HuH-7 (cell line): ENCODE measurements at regions not wholly inside any gene's neighbourhood (a gene's known extent, or its start where the extent isn't known, plus 50 kb on each side); places are given as distances from the start of the nearest gene placed in this dataset.
"Not testable (repeated sequence)": the region's sequence is repeated elsewhere in the genome, so short reads cannot be mapped to it uniquely, and the experiment has no call there.

ENCODE experiments used
- DNase-seq: peaks from one replicate; pipeline ENCODE4 v3.0.0; 2011; ENCODE audit warnings: low spot score

DNA sequence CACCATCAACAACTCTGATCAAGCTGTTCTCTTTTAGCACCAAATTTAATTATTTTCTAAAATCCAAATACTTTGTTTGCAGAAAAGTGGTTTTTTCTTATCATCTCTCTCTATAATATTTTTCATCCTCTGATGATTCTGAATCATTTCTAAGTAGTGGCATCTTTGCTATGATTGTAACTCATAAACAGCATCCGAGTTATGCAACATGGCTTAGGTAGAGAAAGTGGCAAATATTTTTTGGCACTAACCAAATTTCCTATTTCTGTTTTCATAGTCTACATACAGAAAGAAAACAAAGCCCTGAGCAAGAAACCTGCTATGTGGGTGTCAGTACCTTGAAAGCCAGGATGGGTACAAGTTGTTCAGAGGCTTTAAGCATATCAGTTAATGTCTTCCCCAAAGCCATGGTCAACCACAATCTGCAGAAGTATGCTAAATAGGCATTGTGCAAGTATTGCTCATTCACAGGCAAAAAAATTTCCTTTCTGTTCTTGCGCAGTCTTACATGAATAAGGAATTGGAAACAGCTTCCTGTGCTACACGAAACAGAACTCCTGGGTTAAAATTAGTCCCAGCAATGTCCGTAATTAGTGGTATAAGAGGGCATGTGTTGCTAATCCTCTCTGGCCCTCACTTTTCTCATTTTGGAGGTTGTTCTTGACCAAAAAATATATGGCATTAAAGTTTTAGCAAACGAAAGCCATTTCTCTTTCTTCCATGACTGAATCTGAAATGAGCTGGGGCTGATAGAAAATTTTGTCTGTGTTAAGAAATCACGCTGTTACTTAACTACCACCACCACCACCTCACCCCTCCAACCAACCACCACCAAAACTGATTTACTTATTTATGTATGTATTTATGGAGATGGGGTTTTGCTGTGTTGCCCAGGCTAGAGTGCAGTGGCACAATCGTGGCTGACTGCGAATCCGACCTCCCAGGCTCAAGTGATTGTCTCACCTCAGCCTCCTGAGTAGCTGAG is 325.6 kb upstream of the MAGI2 start:
- no peak for DNase-seq

DNA sequence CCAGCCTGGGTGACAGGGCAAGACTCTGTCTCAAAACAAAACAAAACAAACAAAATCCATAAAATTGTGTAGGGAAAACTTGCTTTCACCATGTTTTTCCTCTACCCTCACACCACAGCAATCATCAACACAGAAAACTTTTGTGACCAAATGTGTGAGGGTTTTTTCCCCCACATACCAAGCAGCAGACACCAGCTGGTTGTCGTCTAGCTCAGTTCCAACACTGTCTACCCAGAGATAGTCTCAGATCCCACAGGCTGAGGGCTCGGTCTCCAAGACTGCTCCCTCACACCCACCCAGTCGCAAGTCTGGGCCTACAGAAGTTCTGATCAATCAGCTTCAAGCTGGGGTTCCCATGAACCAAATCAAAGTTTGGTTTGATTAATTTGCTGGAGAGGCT is 322.4 kb upstream of the MAGI2 start:
- DNase-seq, result no peak

DNA sequence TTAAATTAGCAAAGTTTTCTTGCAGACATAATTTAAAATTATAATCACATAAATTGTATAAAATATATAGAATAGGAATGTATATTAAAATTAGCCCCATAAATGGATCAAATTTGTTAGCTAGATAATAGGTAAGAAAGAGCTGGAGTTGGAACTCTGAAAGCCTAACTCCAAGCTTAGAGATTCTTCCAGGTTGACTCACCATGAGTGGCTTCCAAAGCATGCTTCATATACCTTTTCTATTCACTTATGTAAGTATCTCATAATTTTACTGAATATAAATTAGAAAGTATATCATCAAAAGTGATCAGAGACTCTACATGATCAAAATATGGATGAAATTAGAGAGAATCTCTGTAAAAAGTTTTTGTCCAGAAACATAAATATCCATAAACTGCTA is 320.7 kb upstream of the MAGI2 start:
- no peak for DNase-seq

DNA sequence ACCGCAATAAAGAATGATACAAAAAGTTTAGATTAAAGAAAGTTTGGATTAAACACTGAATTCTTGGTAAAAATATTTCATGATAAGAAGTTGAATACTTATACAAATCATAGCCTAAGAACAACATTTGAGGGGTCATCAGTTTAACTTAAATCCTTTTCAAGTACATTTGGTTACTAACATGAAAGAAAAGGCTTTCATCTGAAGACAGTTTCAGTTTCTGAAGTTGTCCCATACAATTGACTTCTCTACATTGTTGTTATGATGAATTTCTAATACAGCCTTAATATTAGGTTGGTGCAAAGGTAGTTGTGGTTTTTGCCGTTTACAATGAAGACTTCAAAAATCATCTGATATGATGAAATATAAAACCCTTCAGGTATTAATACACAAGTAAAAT is 317.5 kb upstream of the MAGI2 start:
- DNase-seq, result no peak

DNA sequence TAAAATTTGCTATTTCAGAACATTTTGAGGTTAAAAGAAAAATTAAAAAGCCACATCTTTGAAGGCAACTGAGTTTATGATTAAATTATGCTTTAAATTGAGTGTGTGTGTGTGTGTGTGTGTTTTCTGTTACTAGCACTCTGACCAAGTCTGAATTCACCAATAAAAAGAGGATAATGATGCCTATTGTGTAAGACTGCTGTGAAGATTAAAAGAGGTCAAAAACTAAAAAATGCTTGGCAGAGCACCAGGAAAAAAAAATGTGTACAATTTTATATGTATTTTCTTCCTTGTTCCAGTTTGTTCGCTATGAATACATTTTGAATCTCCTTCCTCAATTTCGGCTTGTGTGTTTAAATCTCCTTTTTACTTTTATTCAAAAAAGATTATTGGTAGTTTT is 316.6 kb upstream of the MAGI2 start:
- DNase-seq, result no peak

DNA sequence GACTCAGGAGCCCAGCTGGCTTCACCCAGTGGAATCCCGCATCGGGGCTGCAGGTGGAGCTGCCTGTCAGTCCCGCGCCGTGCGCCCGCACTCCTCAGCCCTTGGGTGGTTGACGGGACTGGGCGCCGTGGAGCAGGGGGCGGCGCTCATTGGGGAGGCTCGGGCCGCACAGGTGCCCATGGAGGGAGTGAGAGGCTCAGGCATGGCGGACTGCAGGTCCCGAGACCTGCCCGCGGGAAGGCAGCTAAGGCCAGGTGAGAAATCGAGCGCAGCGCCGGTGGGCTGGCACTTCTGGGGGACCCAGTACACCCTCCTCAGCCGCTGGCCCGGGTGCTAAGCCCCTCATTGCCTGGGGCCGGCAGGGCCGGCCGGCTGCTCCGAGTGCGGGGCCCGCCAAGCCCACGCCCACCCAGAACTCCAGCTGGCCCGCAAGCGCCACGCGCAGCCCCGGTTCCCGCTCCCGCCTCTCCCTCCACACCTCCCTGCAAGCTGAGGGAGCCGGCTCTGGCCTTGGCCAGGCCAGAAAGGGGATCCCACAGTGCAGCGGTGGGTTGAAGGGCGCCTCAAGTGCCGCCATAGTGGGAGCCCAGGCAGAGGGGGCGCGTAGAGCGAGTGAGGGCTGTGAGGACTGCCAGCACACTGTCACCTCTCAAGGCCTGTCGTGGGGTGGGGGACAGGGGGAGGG is 314.6 kb upstream of the MAGI2 start:
- not testable (repeated sequence) for DNase-seq

DNA sequence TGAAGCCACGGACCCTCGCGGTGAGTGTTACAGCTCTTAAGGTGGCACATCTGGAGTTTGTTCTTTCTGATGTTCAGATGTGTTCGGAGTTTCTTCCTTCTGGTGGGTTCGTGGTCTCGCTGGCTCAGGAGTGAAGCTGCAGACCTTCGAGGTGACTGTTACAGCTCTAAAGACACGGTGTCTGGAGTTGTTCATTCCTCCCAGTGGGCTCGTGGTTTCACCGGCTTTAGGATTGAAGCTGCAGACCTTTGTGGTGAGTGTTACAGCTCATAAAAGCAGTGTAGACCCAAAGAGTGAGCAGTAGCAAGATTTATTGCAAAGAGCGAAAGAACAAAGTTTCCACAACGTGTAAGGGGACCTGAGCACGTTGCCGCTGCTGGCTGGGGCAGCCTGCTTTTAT is 313.7 kb upstream of the MAGI2 start:
- DNase-seq, result not testable (repeated sequence)

DNA sequence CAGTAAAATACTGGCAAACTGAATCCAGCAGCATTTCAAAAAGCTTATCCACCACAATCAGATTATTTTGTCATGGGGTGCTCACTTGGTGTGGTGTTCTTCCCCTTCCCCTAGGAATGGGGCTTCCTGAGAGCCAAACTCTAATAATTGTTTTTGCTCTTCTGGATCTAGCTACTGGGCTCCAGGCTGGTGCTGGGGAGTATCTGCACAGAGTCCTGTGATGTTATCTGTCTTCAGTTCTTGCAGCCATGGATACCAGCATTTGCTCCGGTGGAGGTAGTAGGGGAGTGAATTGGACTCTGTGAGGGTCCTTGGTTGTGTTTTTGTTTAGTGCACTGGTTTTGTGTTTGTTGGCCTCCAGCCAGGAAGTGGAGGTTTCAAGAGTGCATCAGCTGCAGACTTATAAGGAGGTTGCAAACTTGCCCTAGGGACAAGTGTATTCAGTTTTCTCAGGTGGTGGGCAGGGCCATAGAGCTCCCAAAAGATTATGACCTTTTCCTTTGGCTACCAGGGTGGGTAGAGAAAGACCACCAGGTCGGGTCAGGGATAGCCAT is 308.5 kb upstream of the MAGI2 start:
- DNase-seq, result no peak

DNA sequence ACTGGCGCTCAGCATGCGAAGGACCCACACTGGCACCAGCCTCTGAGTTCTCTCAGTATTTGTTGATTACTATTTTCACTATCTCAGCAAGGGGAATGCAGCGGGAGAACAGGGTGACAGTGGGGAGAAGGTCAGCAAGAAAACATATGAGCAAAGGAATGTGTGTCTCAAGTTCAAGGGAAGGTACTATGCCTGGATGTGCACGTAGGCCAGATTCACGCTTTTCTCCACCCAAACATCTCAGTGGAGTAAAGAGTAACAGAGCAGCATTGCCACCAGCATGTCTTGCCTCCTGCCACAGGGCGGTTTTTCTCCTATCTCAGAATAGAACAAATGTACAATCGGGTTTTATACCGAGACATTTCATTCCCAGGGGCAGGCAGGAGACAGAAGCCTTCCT is 297.5 kb upstream of the MAGI2 start:
- not testable (repeated sequence) for DNase-seq

DNA sequence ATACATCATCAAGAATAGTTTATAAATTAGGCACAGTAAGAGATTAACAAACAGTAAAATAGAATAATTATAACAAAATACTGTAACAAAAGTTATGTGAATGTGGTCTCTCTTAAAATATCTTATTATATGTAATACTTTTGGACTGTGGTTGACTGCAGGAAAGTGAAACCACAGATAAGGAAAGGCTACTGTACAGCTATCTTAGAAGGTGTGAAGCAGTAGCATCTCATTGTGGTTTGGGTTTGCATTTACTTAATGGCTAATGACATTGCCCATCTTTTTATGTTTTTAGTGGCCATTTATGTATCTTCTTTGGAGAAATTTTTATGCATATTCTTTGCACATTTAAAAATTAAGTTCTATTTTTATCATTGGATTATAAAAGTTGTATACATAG is 296.4 kb upstream of the MAGI2 start:
- no peak for DNase-seq

DNA sequence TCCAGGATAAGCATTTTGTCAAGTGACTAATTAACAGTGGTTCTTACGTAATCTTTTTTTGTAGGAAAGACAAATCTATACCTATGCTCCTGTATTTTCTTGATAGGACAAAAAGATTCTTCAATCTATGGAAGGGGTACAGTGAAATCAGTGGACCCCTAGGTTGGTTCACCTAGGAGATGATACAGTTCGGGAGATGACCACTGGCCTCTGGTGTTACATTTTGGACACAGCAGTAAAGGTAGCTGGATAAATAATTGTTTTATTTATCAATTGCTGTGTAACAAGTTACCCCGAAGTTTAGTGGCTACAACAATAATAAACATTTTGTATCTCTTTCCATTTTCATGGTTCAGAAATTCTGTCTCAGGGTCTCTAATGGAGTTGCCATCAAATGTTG is 288.2 kb upstream of the MAGI2 start:
- DNase-seq, result no peak

DNA sequence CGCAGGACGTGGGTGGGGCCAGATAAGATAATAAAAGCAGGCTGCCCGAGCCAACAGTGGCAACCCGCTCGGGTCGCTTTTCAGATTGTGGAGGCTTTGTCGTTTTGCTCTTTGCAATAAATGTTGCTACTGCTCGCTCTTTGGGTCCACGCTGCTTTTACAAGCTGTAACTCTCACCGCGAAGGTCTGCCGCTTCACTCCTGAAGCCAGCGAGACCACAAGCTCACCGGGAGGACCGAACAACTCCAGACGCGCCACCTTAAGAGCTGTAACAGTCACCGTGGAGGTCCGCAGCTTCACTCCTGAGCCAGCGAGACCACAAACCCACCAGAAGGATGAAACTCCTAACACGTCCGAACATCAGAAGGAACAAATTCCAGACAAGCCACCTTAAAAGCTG is 286.6 kb upstream of the MAGI2 start:
- DNase-seq, result no peak

DNA sequence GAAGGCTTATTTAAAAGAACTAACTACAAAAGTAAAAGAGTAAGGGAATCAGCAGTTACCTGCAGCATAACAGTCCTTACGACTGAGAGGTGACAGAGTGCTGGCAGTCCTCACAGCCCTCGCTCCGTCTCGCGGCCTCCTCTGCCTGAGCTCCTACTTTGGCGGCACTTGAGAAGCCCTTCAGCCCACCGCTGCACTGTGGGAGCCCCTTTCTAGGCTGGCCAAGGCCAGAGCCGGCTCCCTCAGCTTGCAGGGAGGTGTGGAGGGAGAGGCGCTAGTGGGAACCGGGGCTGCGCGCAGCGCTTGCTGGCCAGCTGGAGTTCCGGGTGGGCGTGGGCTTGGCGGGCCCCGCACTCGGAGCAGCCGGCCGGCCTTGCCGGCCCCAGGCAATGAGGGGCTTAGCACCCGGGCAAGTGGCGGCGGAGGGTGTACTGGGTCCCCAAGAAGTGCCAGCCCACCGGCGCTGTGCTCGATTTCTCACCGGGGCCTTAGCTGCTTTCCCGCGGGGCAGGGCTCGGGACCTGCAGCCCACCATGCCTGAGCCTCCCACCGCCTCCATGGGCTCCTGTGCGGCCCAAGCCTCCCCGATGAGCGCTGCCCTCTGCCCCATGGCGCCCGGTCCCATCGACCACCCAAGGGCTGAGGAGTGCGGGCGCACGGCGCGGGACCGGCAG is 285.7 kb upstream of the MAGI2 start:
- DNase-seq, result not testable (repeated sequence)

DNA sequence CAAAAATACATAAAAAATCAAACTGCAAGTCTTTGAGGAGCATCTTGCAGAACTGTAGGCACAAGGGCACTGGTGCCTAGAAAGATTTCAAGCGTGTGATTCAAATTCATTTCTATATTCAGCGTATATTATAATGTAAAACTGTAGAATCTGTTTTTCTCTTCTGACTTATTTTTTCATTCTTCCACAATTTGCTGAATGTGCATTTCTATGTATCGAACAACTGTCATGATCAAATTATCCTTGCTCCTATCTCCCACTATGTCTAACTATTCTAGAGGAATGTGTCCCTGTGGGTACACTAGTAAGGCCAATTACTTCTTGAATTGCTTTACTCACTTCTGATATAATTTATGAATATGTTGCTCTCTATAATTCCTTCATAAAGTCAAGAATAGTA is 283.0 kb upstream of the MAGI2 start:
- DNase-seq, result no peak

DNA sequence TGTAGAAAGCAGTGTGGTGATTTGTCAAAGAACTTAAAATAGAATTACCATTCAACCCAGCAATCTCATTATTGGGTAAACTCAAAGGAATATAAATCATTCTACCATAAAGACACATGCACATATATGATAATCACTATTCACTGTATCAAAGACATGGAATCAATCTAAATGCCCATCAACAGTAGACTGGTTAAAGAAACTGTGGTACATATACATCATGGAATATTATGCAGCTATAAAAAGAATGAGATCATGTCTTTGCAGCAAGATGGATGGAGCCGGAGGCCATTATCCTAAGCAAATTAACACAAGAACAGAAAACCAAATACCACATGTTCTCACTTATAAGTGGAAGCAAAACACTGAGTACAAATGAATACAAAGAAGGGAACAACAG is 281.5 kb upstream of the MAGI2 start:
- no peak for DNase-seq

DNA sequence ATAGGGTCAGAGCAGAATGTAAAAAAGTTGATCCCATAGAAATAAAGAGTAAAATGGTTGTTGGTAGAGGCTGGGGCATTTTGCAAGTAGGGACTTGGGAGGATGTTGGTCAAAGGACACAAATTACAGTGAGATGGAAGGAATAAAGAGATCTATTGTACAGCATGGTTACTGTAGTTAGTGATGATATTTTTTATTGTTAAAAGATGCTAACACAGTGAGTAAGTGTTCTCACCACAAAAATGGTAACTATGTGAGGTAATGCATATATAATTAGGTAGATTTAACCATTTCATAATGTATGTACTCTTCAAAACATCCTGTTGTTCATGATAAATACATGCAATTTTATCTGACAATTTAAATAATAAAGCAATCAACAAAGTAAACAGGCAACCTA is 280.7 kb upstream of the MAGI2 start:
- no peak for DNase-seq

DNA sequence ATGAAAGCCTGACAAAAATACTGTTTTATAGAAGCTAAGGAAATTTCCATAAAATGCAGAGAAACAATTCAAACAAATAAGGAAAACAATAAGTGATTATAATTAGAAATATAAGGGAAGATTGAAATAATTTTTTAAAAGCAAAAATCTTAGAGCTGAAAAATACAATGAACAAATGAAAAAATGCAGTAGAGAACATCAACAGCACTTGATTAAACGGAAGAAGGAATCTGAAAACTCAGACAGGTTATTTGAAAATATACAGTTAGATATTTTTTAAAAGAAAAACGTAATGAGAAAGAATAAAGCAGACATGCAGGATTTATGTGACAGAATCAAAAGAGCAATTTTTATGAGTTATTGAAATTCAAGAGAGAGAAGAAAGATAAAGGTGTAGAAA is 279.1 kb upstream of the MAGI2 start:
- DNase-seq, result no peak

DNA sequence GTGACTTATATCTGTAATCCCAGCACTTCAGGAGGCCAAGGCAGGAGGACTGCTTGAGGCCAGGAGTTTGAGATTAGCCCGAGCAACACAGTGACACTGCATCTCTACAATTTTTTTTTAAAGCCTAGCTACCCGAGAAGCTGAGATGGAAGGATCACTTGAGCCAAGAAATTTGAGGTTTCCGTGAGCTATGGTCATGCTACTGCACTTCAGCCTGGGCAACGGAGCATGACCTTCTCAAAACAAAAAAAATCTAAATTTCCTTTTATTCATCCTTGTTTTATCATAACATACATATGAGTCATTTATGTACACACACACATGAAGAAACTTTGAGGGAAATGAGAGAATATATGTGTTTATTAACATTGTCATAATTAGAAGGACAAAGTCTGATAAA is 277.5 kb upstream of the MAGI2 start:
- no peak for DNase-seq

DNA sequence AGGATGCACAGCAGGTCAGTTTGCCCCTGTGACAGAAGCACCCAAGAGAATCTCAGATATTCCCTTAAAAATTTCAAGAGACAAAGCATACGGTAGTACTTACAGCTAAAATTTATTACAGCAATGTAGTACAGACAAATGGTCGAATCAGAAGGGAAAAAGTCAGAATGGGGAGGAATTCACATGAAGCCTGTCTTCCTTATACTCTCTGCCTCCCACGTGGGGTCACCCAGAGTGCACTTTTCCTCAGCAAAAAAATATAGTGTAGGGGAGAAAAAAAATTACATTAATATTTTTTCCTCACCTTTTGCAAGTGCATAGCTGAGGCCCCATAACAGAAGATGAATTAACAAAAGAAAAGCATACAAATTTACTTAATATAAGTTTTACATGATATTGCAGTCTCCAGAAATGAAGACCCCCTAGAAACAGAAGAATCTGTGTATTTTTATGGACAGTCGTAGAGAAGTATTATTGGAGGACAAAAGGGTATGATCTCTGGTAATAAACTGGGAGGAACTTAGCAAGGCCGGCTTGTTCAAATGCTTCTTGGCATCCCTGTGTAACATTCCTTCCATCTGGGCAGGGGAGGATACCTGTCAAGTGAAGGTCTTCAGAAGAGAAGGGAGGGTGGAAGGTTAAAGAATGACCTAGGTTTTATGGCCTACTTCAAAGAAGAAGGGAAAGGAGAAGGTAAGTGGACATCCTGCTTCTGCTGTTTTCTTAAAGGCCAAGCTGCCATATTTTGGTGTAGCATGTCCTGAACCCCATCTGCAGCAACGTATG is 270.6 kb upstream of the MAGI2 start:
- no peak for DNase-seq

DNA sequence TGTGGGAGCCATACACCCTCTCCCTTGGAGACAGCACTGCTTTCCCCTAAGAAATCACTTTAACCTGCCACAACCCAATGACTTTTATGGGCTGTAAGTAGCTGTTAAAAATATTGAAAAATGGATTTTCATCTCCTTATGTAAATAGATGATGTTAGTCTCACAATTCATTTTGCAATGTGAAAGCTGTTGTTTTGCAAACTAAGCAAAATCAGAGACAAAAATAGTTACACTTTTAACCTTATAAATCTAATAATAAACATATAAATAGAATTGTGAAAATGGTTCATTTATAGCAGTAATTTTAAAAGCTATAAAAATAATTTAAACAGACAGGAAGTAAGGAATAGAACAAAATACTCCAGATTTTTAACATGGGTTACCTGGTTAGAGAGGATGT is 268.8 kb upstream of the MAGI2 start:
- no peak for DNase-seq

DNA sequence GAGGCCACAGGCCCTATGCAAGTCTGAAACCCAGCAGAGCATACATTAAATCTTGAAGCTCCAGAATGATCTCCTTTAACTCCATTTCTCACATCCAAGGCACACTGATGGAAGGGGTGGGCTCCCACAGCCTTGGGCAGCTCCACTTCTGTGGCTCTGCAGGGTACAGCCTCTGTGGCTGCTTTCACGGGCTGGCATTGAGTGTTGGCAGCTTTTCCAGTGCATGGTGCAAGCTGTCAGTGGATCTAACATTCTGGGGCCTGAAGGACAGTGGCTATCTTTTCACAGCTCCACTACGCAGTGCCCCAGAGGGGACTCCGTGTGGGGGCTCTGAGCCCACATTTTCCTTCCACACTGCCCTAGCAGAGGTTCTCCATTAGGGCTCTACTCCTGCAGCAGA is 265.7 kb upstream of the MAGI2 start:
- no peak for DNase-seq

DNA sequence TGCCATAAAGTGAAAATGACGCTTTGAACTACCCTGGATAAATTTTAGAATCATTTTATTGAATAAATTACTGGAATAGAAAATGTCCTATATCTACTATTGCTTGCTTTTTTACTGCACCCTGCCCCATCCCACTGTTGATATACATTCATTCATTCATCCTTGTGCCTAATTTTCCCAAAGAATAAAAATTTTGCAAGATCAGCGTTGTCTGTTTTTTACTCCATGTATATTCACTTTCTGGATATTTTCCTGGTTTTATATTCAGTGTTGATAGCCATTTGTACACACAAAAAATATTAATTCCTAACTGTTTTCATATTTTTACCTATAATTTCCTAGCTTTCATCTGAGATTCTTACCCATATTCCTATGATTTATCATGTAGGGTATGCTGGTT is 262.9 kb upstream of the MAGI2 start:
- DNase-seq, result no peak
